LNCaP clone FGC (cell line): ENCODE measurements at regions not wholly inside any gene's neighbourhood (a gene's known extent, or its start where the extent isn't known, plus 50 kb on each side); places are given as distances from the start of the nearest gene placed in this dataset.

ENCODE experiments used
- DNase-seq: peaks from one replicate; pipeline ENCODE4 v3.0.0-alpha.2; 2011; ENCODE audit warnings: low read depth
- H3K4me3 ChIP-seq: 2 replicates; pipeline ENCODE4 v1.5.1; 2011; ENCODE audit warnings: mild to moderate bottlenecking, low read depth, low read length, control low read depth
- TF ChIP-seq, protein P1 (sequence below): IDR thresholded peaks from 2 replicates; pipeline ENCODE4 v1.5.1; 2012; ENCODE audit warnings: mild to moderate bottlenecking; ENCODE audit not compliant: control insufficient read depth, insufficient read depth; ENCODE audit errors: extremely low read depth

GRCh38 chr1:116854403-116854690, 55.4 kb upstream of the PTGFRN start:
- DNase-seq, result no peak
- TF ChIP-seq, protein P1, sequence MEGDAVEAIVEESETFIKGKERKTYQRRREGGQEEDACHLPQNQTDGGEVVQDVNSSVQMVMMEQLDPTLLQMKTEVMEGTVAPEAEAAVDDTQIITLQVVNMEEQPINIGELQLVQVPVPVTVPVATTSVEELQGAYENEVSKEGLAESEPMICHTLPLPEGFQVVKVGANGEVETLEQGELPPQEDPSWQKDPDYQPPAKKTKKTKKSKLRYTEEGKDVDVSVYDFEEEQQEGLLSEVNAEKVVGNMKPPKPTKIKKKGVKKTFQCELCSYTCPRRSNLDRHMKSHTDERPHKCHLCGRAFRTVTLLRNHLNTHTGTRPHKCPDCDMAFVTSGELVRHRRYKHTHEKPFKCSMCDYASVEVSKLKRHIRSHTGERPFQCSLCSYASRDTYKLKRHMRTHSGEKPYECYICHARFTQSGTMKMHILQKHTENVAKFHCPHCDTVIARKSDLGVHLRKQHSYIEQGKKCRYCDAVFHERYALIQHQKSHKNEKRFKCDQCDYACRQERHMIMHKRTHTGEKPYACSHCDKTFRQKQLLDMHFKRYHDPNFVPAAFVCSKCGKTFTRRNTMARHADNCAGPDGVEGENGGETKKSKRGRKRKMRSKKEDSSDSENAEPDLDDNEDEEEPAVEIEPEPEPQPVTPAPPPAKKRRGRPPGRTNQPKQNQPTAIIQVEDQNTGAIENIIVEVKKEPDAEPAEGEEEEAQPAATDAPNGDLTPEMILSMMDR, result peak; percentile 20; the same call in 1 of the 2 replicates
- H3K4me3 ChIP-seq, result no peak overlapping the region

DNA sequence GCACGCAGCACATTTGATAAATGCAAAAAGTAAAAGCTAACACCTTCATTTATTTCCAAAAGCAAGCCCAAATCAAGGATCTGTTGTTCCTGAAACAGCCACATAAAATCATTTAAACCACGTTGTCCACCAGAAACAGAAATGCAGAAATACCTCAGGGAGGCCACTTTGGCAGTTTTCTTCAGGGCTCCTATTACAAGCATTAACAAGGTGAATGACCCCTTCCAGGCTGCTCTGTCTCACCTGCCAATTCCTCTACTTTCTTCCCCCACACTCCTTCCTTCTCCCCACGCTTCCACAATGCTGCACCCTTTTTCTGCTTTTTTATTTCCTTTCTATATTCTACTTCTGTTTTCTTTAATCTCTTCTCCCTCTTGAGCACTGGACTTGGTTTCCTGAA, 55.0 kb upstream of the PTGFRN start:
- TF ChIP-seq, protein P1, result no peak
- no peak overlapping the region for H3K4me3 ChIP-seq
- no peak for DNase-seq

GRCh38 chr1:116855191-116855619, 54.5 kb upstream of the PTGFRN start:
- no peak overlapping the region for H3K4me3 ChIP-seq
- DNase-seq, result no peak
- TF ChIP-seq, protein P1, result no peak

DNA sequence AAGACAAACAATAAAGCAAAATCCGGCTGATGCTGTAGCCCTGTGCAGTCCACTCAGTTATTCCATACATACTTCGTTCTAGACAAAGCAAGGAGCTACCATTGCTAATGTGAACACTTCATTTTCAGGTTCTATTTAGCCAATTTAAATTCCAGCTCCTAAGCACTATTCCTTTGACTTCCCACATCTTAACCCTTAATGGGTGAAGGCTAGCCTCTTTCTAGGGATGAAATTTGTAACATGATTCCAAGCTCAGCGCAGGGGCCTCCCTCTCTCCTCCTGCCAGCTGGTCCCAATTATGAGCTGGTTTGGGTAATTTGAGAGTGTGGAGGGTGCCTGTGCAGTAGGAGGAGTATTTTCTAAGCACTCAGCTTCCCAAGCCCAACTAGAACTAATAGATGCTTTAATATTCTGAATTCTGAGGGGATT, 53.9 kb upstream of the PTGFRN start:
- DNase-seq, result no peak
- no peak overlapping the region for H3K4me3 ChIP-seq
- TF ChIP-seq, protein P1, result no peak

- H3K4me3 ChIP-seq, result no peak overlapping the region
- DNase-seq, result no peak
- TF ChIP-seq, protein P1, result no peak
Measured at GRCh38 chr1:116856312-116856711, 53.4 kb upstream of the PTGFRN start.

DNA sequence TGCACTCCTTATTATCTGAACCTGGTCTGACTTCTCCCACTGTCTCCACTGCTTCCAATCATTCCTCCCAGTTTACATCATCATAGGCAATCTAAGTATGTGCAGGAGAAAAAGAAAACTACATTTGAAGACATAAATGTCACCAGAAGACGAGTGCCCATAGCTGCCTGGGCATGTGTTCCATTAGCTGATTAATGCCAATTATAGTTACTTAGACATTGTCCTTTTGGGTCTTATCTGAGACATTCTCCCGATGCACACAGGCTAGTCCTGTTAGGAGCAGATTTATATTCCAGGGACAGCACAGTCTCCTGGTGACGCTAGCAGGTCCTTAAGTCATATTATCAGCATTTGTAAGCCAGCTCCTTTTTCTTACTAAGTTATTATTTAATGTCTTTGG, 52.6 kb upstream of the PTGFRN start:
- no peak for DNase-seq
- H3K4me3 ChIP-seq, result no peak overlapping the region
- TF ChIP-seq, protein P1, result no peak
